ENCODE measurements at regions not wholly inside any gene's neighbourhood (a gene's known extent, or its start where the extent isn't known, plus 50 kb on each side); places are given as distances from the start of the nearest gene placed in this dataset.
"Not testable (repeated sequence)": the region's sequence is repeated elsewhere in the genome, so short reads cannot be mapped to it uniquely, and the experiment has no call there.

GRCh38 chr3:124346487-124346886 lies 354.6 kb upstream of the ROPN1 start:
- Histone ChIP-seq H3K4me2 (ENCODE audit: insufficient read depth, low read length) (no peak overlapping the region), H3K27me3 (ENCODE audit: insufficient read depth, low read length) (peaks cover 24% of the 10 kb centered on the region), H3K27ac (ENCODE audit: low read depth, low read length) (no peak overlapping the region), H3K36me3 (ENCODE audit: insufficient read depth, low read length) (no peaks in the 10 kb centered on the region), H4K20me1 (ENCODE audit: insufficient read depth, low read length) (no peaks in the 10 kb centered on the region), H3K79me2 (ENCODE audit: insufficient read depth, low read length) (no peaks in the 10 kb centered on the region), H2AFZ (ENCODE audit: low read length) (no peak overlapping the region), H3K4me3 (ENCODE audit: insufficient read depth, low read length) (no peak overlapping the region), H3K4me1 (ENCODE audit: insufficient read depth, low read length) (no peaks in the 10 kb centered on the region), H3K9me3 (ENCODE audit: low read depth, low read length) (no peaks in the 10 kb centered on the region)
- TF ChIP-seq CTCF (IDR thresholded peaks at IDR 0.05; ENCODE audit: extremely low read depth, low read depth, low read length) = no peak
- no peak for DNase-seq (ENCODE audit: insufficient read length, low spot score, missing footprints)

- peaks cover 20% of the 10 kb centered on the region for H3K27me3 ChIP-seq (ENCODE audit: insufficient read depth, low read length)
- no peak overlapping the region for H3K4me3 ChIP-seq (ENCODE audit: insufficient read depth, low read length)
- no peak overlapping the region for H2AFZ ChIP-seq (ENCODE audit: low read length)
- H4K20me1 ChIP-seq (ENCODE audit: insufficient read depth, low read length) = no peaks in the 10 kb centered on the region
- no peak overlapping the region for H3K4me2 ChIP-seq (ENCODE audit: insufficient read depth, low read length)
- no peak for DNase-seq (ENCODE audit: insufficient read length, low spot score, missing footprints)
- no peaks in the 10 kb centered on the region for H3K79me2 ChIP-seq (ENCODE audit: insufficient read depth, low read length)
- TF ChIP-seq CTCF (IDR thresholded peaks at IDR 0.05; ENCODE audit: extremely low read depth, low read depth, low read length) = peak; percentile 10
- no peak overlapping the region for H3K27ac ChIP-seq (ENCODE audit: low read depth, low read length)
- no peaks in the 10 kb centered on the region for H3K9me3 ChIP-seq (ENCODE audit: low read depth, low read length)
- H3K36me3 ChIP-seq (ENCODE audit: insufficient read depth, low read length) = no peaks in the 10 kb centered on the region
- H3K4me1 ChIP-seq (ENCODE audit: insufficient read depth, low read length) = no peaks in the 10 kb centered on the region
These were observed 355.5 kb upstream of the ROPN1 start for GRCh38 chr3:124347418-124347817.

- H3K79me2 ChIP-seq (ENCODE audit: insufficient read depth, low read length); H3K36me3 ChIP-seq (ENCODE audit: insufficient read depth, low read length); H3K4me2 ChIP-seq (ENCODE audit: insufficient read depth, low read length); H3K4me1 ChIP-seq (ENCODE audit: insufficient read depth, low read length); H3K9me3 ChIP-seq (ENCODE audit: low read depth, low read length); H3K4me3 ChIP-seq (ENCODE audit: insufficient read depth, low read length); H2AFZ ChIP-seq (ENCODE audit: low read length); DNase-seq (ENCODE audit: insufficient read length, low spot score, missing footprints); H4K20me1 ChIP-seq (ENCODE audit: insufficient read depth, low read length); H3K27ac ChIP-seq (ENCODE audit: low read depth, low read length): not testable (repeated sequence)
- H3K27me3 ChIP-seq (ENCODE audit: insufficient read depth, low read length) = peaks cover 14% of the 10 kb centered on the region
These were observed 356.6 kb upstream of the ROPN1 start for GRCh38 chr3:124348555-124348954.

GRCh38 chr3:124351430-124352148 lies 359.7 kb upstream of the ROPN1 start:
- Histone ChIP-seq H4K20me1 (ENCODE audit: insufficient read depth, low read length) (no peaks in the 10 kb centered on the region), H3K4me2 (ENCODE audit: insufficient read depth, low read length) (no peak overlapping the region), H3K79me2 (ENCODE audit: insufficient read depth, low read length) (no peaks in the 10 kb centered on the region), H3K4me3 (ENCODE audit: insufficient read depth, low read length) (no peak overlapping the region), H3K27me3 (ENCODE audit: insufficient read depth, low read length) (peaks cover 21% of the 10 kb centered on the region), H2AFZ (ENCODE audit: low read length) (no peak overlapping the region), H3K4me1 (ENCODE audit: insufficient read depth, low read length) (no peaks in the 10 kb centered on the region), H3K36me3 (ENCODE audit: insufficient read depth, low read length) (no peaks in the 10 kb centered on the region), H3K9me3 (ENCODE audit: low read depth, low read length) (no peaks in the 10 kb centered on the region), H3K27ac (ENCODE audit: low read depth, low read length) (no peak overlapping the region)
- peak; percentile 69 for TF ChIP-seq CTCF (IDR thresholded peaks at IDR 0.05; ENCODE audit: extremely low read depth, low read depth, low read length)
- DNase-seq (ENCODE audit: insufficient read length, low spot score, missing footprints) = peak; percentile 89
